Jurkat, Clone E6-1 (cell line): ENCODE measurements at regions not wholly inside any gene's neighbourhood (a gene's known extent, or its start where the extent isn't known, plus 50 kb on each side); places are given as distances from the start of the nearest gene placed in this dataset.

Source experiments
- DNase-seq: peaks from one replicate; pipeline ENCODE4 v3.0.0-alpha.2; 2011; ENCODE audit warnings: low read depth, low spot score
- H3K4me3 ChIP-seq: 2 replicates; pipeline ENCODE4 v1.5.1; 2011; ENCODE audit warnings: mild to moderate bottlenecking, low read length, control low read depth, moderate library complexity

- no peak overlapping the region for H3K4me3 ChIP-seq
- no peak for DNase-seq
These were observed 193.8 kb upstream of the LHX5 start for GRCh38 chr12:113665457-113665856.

DNA sequence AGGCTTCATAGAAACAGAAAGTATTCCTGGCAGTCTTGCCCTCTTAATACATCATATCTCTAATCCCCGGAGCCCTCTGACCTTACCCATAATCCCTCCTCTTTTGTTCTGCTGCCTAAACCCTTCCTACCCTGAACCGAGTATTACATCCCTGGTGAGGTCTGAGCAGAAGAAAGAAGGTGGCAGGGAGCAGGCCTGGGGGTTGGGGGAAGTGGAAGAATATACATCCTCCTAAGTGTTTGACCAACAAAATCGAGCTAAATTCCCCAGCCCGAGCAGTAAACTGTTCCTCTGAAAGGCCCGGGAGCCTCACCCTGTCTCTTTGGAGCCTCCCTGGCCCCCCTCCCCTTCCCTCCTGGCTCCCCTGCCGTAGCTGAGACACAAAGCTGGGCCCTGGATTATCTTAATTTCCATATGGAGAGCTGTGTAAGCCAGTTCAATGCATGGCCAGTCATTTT, 192.6 kb upstream of the LHX5 start:
- DNase-seq, result no peak
- no peak overlapping the region for H3K4me3 ChIP-seq

DNA sequence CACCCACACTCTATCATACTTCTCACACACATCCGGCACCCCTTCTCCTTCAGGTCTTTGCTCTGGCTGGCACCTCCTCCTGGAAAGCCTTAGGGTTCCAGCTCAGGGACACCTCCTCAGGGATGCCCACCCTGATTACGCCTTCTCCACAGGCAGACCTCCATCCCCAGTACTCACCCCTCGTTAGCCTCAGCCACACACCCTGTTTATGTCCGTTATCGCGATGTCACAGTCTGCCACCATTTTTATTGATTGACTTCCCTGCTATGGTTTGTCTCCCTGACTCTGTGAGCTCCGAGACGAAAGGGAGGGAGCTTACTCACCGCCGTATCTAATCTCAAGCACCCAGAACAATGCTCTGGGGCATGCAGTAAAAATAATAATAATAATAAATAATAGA, 191.7 kb upstream of the LHX5 start:
- no peak for DNase-seq
- H3K4me3 ChIP-seq, result no peak overlapping the region

DNA sequence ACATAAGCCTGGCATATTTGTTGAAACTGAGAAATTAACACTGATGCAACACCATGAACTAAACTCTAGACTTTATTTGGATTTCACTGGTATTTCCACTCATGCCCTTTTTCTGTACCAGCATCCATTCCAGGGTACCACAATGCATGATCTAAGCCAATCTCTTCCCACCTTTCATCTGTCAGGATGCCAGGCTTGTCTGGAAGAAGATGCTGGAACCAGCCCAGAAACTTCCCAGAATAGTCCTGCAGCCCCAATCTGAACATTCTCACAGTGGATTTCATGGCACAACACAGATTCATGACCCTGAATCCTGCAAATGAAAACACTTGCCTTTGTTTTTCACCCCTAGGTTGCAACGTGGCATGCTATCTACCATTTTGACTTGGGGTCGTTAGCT, 189.3 kb upstream of the LHX5 start:
- DNase-seq, result no peak
- H3K4me3 ChIP-seq, result no peak overlapping the region

DNA sequence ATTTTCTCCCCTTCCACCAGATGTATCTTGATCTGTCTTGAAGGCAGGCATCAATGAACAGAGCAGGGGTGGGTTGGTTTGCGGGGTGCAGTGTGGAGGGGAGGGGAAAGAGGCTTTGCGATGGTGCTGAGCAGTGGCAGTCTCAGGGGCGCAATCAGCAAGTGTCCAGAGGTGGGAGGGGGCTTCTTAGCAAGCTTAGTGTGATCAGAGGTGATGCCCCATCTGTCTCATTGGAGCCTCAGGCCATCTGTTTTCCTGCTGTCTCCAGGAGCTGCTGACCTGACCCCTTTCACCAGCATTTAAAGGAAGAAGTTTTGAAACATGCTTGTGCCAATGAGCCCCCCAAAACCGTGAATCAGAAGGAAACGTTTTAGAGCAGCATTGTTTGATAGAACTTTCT, 187.7 kb upstream of the LHX5 start:
- no peak for DNase-seq
- no peak overlapping the region for H3K4me3 ChIP-seq

DNA sequence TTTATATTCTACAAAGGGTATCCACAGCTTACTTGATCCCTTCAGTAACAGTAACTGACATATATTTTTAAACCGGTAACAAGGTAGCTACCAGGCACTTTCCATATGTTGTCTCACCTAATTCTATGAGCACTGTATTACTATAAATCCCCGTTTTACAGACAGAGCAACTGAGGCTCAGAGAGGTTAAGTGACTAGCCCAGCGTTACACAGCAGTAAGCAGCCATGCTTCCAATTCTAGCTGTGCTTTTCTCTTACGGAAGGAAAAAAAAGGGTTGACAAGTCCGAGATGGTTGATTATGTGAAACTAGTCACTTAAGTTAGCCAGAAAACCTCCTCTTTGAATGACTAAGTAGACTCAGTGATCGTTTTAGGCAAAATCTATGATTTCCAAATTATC, 187.3 kb upstream of the LHX5 start:
- no peak for DNase-seq
- no peak overlapping the region for H3K4me3 ChIP-seq

DNA sequence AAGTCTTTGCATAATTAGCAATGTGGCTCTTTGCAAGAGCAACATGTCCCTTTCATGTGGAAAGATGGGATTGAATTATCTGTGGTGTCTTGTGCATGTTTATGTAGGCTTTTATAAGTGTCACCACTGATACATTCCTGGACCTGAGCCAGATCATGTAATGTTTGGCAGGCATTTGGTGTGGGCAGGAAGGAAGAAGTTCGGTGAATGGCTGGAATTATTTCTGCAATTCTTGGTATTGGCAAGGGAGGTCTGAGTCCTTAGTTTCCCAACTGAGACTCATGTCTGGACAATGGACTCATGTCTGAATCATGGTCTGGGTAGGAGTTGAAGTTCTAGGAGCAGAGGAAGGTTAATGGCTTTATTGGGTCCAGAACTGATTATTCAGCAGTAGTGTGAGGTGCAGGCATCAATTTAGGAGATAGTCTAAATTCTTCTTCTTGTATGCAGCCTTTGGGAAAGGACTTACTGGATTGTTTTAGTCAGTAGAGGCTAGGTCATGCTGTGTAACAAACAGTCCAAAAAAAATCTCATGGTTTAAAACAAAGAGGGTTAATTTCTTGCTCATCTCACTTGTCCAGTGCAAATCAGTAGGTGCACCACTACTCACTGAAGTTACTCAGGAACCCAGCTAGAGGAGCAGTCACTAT, 186.5 kb upstream of the LHX5 start:
- H3K4me3 ChIP-seq, result no peak overlapping the region
- peak; percentile 4 for DNase-seq

DNA sequence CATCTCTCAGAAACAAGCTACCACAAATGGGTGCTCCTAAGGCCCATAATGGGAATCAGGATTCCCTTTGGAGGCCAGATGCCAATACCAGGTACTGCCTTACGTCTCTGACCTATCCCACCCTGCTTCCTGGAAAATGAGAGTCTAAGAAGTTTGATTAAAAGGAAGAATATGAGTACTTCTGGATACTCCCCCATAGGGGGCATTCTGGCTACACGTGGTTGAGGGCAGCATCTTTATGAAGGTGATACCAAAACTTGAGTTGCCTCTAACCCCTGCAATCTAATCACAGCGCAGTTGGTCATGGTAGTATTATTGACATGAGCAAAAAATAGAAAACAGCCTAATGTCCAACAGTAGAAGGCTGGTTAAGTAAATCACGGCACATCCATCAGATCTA, 184.2 kb upstream of the LHX5 start:
- H3K4me3 ChIP-seq, result no peak overlapping the region
- DNase-seq, result no peak

DNA sequence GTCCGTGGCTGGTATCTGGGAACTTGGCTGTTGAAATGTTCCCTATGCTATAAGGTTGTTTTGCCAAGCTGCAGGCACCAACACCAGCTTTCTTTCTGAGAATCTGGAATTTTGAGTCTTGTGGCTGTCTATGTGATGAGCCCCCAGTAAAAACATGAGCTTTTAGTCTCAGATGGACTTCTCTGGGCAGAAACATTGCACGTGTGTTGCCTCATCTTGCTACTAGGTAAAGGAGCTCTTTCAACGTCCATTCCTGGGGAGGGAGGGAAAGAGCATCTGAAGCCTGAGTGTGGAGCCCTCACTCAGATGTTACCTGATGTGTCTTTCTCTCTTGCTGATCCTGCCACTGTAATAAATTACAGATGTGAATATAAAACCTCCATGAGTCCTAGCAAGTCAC, 183.8 kb upstream of the LHX5 start:
- DNase-seq, result no peak

GRCh38 chr12:113651662-113652061, 180.0 kb upstream of the LHX5 start:
- H3K4me3 ChIP-seq, result no peak overlapping the region
- DNase-seq, result no peak

More for the DNA sequence above, 183.8 kb upstream of the LHX5 start:
- H3K4me3 ChIP-seq, result no peak overlapping the region

- no peak for DNase-seq
- no peak overlapping the region for H3K4me3 ChIP-seq
These were observed 178.8 kb upstream of the LHX5 start for GRCh38 chr12:113650476-113650875.

DNA sequence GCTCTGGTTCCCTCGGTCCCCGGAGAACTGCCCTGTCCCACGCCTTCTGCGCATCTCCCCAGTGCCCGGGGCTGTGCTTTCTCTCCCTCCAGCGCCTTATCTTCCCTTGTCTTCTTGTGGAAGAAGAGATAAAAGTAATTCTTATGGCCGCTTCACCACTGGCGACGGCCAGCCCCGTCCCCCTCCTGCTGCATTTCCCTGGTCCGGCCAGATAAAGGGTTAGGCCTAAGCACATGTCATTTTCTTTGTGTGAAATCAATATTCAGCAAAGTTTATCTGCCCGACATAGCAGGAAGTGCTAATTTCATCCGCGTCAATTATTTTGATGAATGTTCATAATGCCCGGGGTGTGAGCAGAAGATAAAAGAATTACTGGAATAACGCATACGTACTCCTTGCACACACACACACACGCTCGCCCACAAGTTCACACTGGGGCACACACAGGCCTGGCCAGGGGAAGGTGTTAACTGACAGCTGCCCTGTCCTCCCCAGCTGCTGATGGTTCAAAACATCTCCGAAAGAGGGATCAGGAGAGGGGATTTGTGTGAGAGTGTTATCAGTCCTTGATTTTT, 177.7 kb upstream of the LHX5 start:
- DNase-seq, result no peak

DNA sequence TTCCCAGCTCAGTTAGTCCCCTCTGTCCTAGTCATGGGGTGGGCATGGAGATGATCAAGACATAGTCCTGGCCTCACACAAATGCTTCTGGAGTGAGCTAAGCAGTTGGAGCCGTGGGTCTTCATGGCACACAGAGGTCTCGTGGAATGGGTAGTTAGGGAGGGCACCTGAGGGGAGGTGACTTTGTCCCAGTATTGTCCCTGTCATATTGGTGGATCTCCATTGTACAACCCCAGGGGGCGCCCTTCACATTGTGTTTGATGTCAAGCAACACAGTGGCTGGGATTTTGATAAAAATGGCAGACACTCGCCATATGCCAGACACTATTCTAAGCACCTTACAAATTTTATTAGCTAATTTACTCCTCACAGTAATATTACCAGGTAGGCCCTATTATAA, 175.4 kb upstream of the LHX5 start:
- no peak for DNase-seq
- H3K4me3 ChIP-seq, result no peak overlapping the region

More for the DNA sequence above, 177.7 kb upstream of the LHX5 start:
- no peak overlapping the region for H3K4me3 ChIP-seq

GRCh38 chr12:113645603-113646002, 173.9 kb upstream of the LHX5 start:
- DNase-seq, result no peak
- H3K4me3 ChIP-seq, result no peak overlapping the region

- no peak overlapping the region for H3K4me3 ChIP-seq
- DNase-seq, result no peak
These were observed 173.5 kb upstream of the LHX5 start for GRCh38 chr12:113645183-113645582.

DNA sequence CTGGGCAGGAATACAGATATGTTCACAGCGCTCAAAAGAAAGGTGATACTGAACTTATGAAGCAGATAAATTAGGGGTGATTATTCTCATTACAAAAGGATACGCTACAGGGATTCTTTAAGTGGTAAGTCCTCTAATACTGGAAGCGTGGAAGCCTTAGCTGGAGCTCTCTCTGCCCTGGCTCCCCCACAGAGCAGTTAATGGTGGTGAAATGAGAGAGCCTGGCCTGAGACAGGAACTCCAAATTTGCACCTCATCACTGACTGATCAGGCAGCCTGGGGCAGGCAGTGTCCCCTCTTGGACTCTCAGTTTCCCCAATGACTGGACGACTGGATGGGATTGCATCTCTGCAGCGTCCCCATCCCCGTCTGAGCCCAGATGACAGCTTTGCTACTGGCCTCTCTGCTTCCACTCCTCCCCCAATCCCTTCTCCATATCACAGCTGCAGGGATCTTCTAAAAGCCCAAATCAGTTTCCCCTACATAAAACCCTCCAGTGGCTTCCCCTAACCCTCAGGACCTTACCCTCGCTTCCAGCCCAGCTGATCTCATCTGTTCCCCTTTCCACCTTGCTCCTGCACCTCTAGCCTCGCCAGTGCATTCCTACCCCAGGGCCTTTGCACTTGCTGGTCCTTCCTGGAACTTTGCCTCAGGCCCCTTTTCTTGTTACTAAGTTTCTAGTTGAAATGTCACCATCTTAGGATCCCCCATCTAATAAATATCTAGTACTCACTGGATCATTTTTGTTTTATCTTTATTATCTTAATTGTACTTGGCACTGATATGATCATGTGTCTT, 171.7 kb upstream of the LHX5 start:
- DNase-seq, result no peak

DNA sequence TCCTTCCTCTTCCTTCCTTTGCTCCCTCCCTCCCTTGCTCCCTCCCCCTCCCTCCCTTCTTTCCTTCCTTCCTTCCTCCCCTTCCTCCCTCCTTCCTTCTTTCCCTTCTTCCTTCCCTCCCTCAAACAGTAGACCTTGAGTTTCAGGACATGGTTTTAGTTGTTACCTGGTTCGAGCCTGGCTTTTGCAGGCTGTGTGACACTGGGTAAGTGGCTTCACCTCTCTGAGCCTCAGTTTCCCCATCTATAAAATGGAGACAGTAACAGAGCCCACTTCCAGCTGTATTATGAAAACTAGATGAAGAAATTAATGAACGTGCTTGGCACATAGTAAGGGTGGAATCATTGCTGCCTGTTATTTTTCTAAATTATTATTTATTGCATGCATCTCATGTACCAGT, 171.0 kb upstream of the LHX5 start:
- no peak overlapping the region for H3K4me3 ChIP-seq
- DNase-seq, result no peak

More for the DNA sequence above, 171.7 kb upstream of the LHX5 start:
- no peak overlapping the region for H3K4me3 ChIP-seq

GRCh38 chr12:113642216-113642615, 170.5 kb upstream of the LHX5 start:
- DNase-seq, result no peak
- no peak overlapping the region for H3K4me3 ChIP-seq

GRCh38 chr12:113641426-113642030, 169.9 kb upstream of the LHX5 start:
- no peak for DNase-seq
- H3K4me3 ChIP-seq, result no peak overlapping the region

DNA sequence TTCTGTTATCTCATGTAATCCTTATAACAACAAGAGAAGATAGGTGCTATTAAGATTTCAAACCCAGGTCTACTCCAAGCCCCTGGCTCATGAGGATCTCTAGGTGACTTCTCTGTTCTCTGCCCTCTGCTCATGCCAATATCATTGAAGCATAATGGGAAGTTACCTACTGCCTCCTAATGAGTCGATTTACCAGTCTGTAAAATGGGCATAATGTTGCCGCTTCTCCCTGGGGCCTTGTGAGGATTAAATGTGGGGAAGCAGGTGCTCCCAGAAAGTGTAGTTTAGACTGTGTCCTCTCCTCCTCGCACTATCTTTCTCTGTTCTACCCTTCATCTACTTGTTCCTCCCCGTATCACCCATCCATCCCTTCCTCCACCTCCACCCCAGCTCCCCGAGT, 169.2 kb upstream of the LHX5 start:
- H3K4me3 ChIP-seq, result no peak overlapping the region
- no peak for DNase-seq
